Uterus (tissue), 3 donors: ENCODE measurements at regions not wholly inside any gene's neighbourhood (a gene's known extent, or its start where the extent isn't known, plus 50 kb on each side); places are given as distances from the start of the nearest gene placed in this dataset.

ENCODE experiments used
- DNase-seq, 2 donors: peaks; one replicate each; pipeline ENCODE4 v3.0.0-alpha.2; 2019 to 2020
- H3K27ac ChIP-seq, 2 donors: fragments of 200-600 bp; sonication (generic); 1 replicate in 1 of 2; 2 replicates in 1 of 2; pipeline ENCODE4 v1.5.1; 2016 to 2018
- H3K27me3 ChIP-seq, 2 donors: fragments of 200-600 bp; sonication (generic); one replicate each; pipeline ENCODE4 v1.5.1; 2018 to 2019; ENCODE audit warnings: control low read depth in 1 of 2
- H3K36me3 ChIP-seq, 2 donors: fragments of 200-600 bp; sonication (generic); one replicate each; pipeline ENCODE4 v1.5.1; 2019; ENCODE audit warnings: control low read depth in 1 of 2
- H3K4me1 ChIP-seq, 2 donors: fragments of 200-600 bp; sonication (generic); one replicate each; pipeline ENCODE4 v1.5.1; 2018 to 2019; ENCODE audit warnings: control low read depth in 1 of 2
- H3K4me3 ChIP-seq, 2 donors: fragments of 200-600 bp; sonication (generic); 1 replicate in 1 of 2; 2 replicates in 1 of 2; pipeline ENCODE4 v1.5.1; 2018 to 2019; ENCODE audit warnings: mild to moderate bottlenecking in 1 of 2
- H3K9me3 ChIP-seq, 2 donors: fragments of 200-600 bp; sonication (generic); one replicate each; pipeline ENCODE4 v1.5.1; 2019; ENCODE audit warnings: control low read depth in 1 of 2
- CTCF ChIP-seq, 4 experiments: fragments of 200-600 bp in 2 of 4; fragments of 450-650 bp in 2 of 4; sonication (generic) in 2 of 4; IDR thresholded peaks; one replicate each; pipeline ENCODE4 v1.5.1; 2016 to 2019; ENCODE audit warnings: antibody characterized with exemption in 4 of 4, mild to moderate bottlenecking in 2 of 4, moderate library complexity in 1 of 4
- POLR2A ChIP-seq, 2 donors: fragments of 450-650 bp; IDR thresholded peaks; one replicate each; pipeline ENCODE4 v1.6.1; 2016; ENCODE audit warnings: antibody characterized with exemption in 2 of 2, mild to moderate bottlenecking in 1 of 2, moderate library complexity in 1 of 2
- intact Hi-C: fragments of 100-400 bp; cut with DNase I; formaldehyde crosslinking; loops from one replicate; pipeline ENCODE4 v1.15.1; 2023; ENCODE audit warnings: low total_unique reads
- donor health status: DM: yes; HTN: yes; CAD: no.

- intact Hi-C loops, result no loop called here
- TF ChIP-seq POLR2A (IDR thresholded peaks at IDR 0.05), result no peak
- no peak for TF ChIP-seq CTCF (IDR thresholded peaks at IDR 0.05)
- Histone ChIP-seq H3K27ac (no peak overlapping the region), H3K4me1 (no peaks in the 10 kb centered on the region), H3K4me3 (no peak overlapping the region), H3K36me3 (no peaks in the 10 kb centered on the region), H3K27me3 (no peaks in the 10 kb centered on the region), H3K9me3 (no peaks in the 10 kb centered on the region)
- DNase-seq, result no peak
Measured at GRCh38 chrX:110941906-110942305, 146.3 kb upstream of the CHRDL1 start.

GRCh38 chrX:110938977-110939732 is 143.5 kb upstream of the CHRDL1 start:
- Histone ChIP-seq H3K4me1 (no peaks in the 10 kb centered on the region), H3K4me3 (no peak overlapping the region), H3K27ac (no peak overlapping the region), H3K36me3 (no peaks in the 10 kb centered on the region), H3K27me3 (peaks cover 0 to 6% of the 10 kb centered on the region in 2 donors), H3K9me3 (no peaks in the 10 kb centered on the region)
- no peak for TF ChIP-seq POLR2A (IDR thresholded peaks at IDR 0.05)
- no peak for TF ChIP-seq CTCF (IDR thresholded peaks at IDR 0.05)
- no peak for DNase-seq
- intact Hi-C loops, result no loop called here

GRCh38 chrX:110924871-110925270 is 129.3 kb upstream of the CHRDL1 start:
- H3K4me1 ChIP-seq, result no peaks in the 10 kb centered on the region
- H3K4me3 ChIP-seq, result no peak overlapping the region
- no peaks in the 10 kb centered on the region for H3K27me3 ChIP-seq
- no peak for DNase-seq
- no peaks in the 10 kb centered on the region for H3K36me3 ChIP-seq
- intact Hi-C loops, result no loop called here
- TF ChIP-seq CTCF (IDR thresholded peaks at IDR 0.05), result no peak
- no peak for TF ChIP-seq POLR2A (IDR thresholded peaks at IDR 0.05)
- no peak overlapping the region for H3K27ac ChIP-seq
- no peaks in the 10 kb centered on the region for H3K9me3 ChIP-seq

- DNase-seq, result no peak
- intact Hi-C loops, result no loop called here
- H3K9me3 ChIP-seq, result no peaks in the 10 kb centered on the region
- no peaks in the 10 kb centered on the region for H3K36me3 ChIP-seq
- no peaks in the 10 kb centered on the region for H3K27me3 ChIP-seq
- H3K4me3 ChIP-seq, result no peak overlapping the region
- TF ChIP-seq POLR2A (IDR thresholded peaks at IDR 0.05), result no peak
- TF ChIP-seq CTCF (IDR thresholded peaks at IDR 0.05), result no peak
- H3K4me1 ChIP-seq, result no peaks in the 10 kb centered on the region
- H3K27ac ChIP-seq, result no peak overlapping the region
Measured at GRCh38 chrX:110920991-110921390, 125.4 kb upstream of the CHRDL1 start.

- H3K27me3 ChIP-seq, result no peaks in the 10 kb centered on the region
- no peaks in the 10 kb centered on the region for H3K4me1 ChIP-seq
- H3K27ac ChIP-seq, result no peak overlapping the region
- H3K4me3 ChIP-seq, result no peak overlapping the region
- intact Hi-C loops, result no loop called here
- H3K9me3 ChIP-seq, result no peaks in the 10 kb centered on the region
- TF ChIP-seq CTCF (IDR thresholded peaks at IDR 0.05) (no peak), POLR2A (IDR thresholded peaks at IDR 0.05) (no peak)
- DNase-seq, result no peak
- H3K36me3 ChIP-seq, result no peaks in the 10 kb centered on the region
Measured at GRCh38 chrX:110915570-110915969, 120.0 kb upstream of the CHRDL1 start.
